Panc1 (cell line): ENCODE measurements at regions not wholly inside any gene's neighbourhood (a gene's known extent, or its start where the extent isn't known, plus 50 kb on each side); places are given as distances from the start of the nearest gene placed in this dataset.

Source experiments
- POLR2AphosphoS5 ChIP-seq: IDR thresholded peaks from 2 replicates; pipeline ENCODE4 v1.6.1; 2012; ENCODE audit warnings: mild to moderate bottlenecking, low read depth, low read length, moderate library complexity
- TF ChIP-seq, protein P1 (sequence below): fragments of 450-650 bp; IDR thresholded peaks from 2 replicates; pipeline ENCODE4 v1.5.1; 2017; ENCODE audit warnings: mild to moderate bottlenecking

DNA sequence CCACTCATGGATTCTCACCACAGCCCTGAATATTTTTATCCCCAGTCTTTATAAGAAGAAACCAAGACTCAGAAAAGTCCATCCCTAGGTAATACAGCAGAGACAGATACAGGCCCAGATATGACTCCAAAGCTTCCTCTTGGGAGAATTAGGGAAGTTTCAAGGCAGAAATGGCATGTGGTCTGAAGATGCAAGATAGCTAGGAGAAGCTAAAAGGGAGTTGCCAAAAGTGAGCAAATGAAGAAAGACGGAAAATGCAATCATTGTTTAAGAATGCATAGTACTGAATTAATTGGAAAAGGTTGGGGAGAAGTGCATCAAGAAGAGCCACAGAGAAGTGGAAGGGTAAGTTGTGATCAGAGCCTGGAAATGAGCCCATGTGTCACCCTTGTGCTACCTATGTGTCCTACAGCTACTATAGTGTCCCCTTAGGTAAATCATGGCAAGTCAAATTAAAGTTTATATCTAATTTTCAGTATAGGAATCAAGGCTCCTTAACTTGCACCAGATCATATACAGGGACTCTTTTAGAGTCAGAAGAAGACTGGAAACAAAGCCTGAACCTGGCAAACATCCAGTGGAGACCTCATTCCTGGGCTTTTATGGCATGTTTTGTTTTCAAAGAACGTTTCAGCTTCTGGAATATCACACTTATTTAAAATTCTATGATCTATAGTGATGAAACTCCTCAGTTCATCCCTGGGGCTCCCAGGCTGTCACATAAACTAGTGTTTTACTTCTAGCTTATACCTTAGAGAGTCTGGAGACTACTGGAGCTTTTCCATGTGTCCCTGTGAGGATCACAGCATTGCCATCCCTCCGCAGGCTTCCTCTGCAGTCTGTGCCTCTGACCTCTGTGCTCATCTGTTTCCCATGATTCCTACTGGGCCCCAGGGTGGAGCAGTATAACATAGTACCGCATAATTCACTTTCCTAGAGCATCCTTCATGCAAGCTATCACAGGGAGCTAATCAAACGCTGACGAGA is 189.0 kb upstream of the CDKN3 start:
- TF ChIP-seq, protein P1, sequence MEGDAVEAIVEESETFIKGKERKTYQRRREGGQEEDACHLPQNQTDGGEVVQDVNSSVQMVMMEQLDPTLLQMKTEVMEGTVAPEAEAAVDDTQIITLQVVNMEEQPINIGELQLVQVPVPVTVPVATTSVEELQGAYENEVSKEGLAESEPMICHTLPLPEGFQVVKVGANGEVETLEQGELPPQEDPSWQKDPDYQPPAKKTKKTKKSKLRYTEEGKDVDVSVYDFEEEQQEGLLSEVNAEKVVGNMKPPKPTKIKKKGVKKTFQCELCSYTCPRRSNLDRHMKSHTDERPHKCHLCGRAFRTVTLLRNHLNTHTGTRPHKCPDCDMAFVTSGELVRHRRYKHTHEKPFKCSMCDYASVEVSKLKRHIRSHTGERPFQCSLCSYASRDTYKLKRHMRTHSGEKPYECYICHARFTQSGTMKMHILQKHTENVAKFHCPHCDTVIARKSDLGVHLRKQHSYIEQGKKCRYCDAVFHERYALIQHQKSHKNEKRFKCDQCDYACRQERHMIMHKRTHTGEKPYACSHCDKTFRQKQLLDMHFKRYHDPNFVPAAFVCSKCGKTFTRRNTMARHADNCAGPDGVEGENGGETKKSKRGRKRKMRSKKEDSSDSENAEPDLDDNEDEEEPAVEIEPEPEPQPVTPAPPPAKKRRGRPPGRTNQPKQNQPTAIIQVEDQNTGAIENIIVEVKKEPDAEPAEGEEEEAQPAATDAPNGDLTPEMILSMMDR = no peak
- no peak for TF ChIP-seq POLR2AphosphoS5
